ENCODE measurements at regions not wholly inside any gene's neighbourhood (a gene's known extent, or its start where the extent isn't known, plus 50 kb on each side); places are given as distances from the start of the nearest gene placed in this dataset.

- Histone ChIP-seq H3K27ac (no peak overlapping the region), H3K36me3 (no peaks in the 10 kb centered on the region), H3K4me1 (no peaks in the 10 kb centered on the region), H3K4me3 (no peak overlapping the region), H3K27me3 (no peaks in the 10 kb centered on the region), H3K9me3 (no peaks in the 10 kb centered on the region)
- TF ChIP-seq CTCF (IDR thresholded peaks at IDR 0.05), result no peak
- intact Hi-C loops (cut with DNase I), result no loop called here
- no peak for DNase-seq (ENCODE audit: low spot score in 2 of 2)
Measured at GRCh38 chr2:187274146-187274545, 173.9 kb downstream of the CALCRL start.

GRCh38 chr2:187272255-187272654 lies 175.8 kb downstream of the CALCRL start:
- no peaks in the 10 kb centered on the region for H3K9me3 ChIP-seq
- no peaks in the 10 kb centered on the region for H3K36me3 ChIP-seq
- no peak overlapping the region for H3K27ac ChIP-seq
- H3K4me3 ChIP-seq, result no peak overlapping the region
- no peaks in the 10 kb centered on the region for H3K27me3 ChIP-seq
- DNase-seq (ENCODE audit: low spot score in 2 of 2), result no peak
- intact Hi-C loops (cut with DNase I), result no loop called here
- H3K4me1 ChIP-seq, result no peaks in the 10 kb centered on the region
- no peak for TF ChIP-seq CTCF (IDR thresholded peaks at IDR 0.05)

GRCh38 chr2:187271825-187272224 lies 176.2 kb downstream of the CALCRL start:
- no peak for DNase-seq (ENCODE audit: low spot score in 2 of 2)
- Histone ChIP-seq H3K9me3 (no peaks in the 10 kb centered on the region), H3K4me1 (no peaks in the 10 kb centered on the region), H3K4me3 (no peak overlapping the region), H3K27me3 (no peaks in the 10 kb centered on the region), H3K36me3 (no peaks in the 10 kb centered on the region), H3K27ac (no peak overlapping the region)
- intact Hi-C loops (cut with DNase I), result no loop called here
- no peak for TF ChIP-seq CTCF (IDR thresholded peaks at IDR 0.05)

GRCh38 chr2:187266645-187267044 lies 181.4 kb downstream of the CALCRL start:
- no peaks in the 10 kb centered on the region for H3K4me1 ChIP-seq
- DNase-seq (ENCODE audit: low spot score in 2 of 2), result no peak
- intact Hi-C loops (cut with DNase I), result no loop called here
- no peak for TF ChIP-seq CTCF (IDR thresholded peaks at IDR 0.05)
- H3K36me3 ChIP-seq, result no peaks in the 10 kb centered on the region
- no peak overlapping the region for H3K4me3 ChIP-seq
- H3K27ac ChIP-seq, result no peak overlapping the region
- no peaks in the 10 kb centered on the region for H3K9me3 ChIP-seq
- H3K27me3 ChIP-seq, result no peaks in the 10 kb centered on the region

GRCh38 chr2:187266147-187266546 lies 181.9 kb downstream of the CALCRL start:
- DNase-seq (ENCODE audit: low spot score in 2 of 2), result no peak
- H3K4me3 ChIP-seq, result no peak overlapping the region
- H3K9me3 ChIP-seq, result no peaks in the 10 kb centered on the region
- TF ChIP-seq CTCF (IDR thresholded peaks at IDR 0.05), result no peak
- no peaks in the 10 kb centered on the region for H3K27me3 ChIP-seq
- intact Hi-C loops (cut with DNase I), result no loop called here
- H3K36me3 ChIP-seq, result no peaks in the 10 kb centered on the region
- H3K4me1 ChIP-seq, result no peaks in the 10 kb centered on the region
- H3K27ac ChIP-seq, result no peak overlapping the region

GRCh38 chr2:187264612-187265011 lies 183.4 kb downstream of the CALCRL start:
- intact Hi-C loops (cut with DNase I), result no loop called here
- no peak for DNase-seq (ENCODE audit: low spot score in 2 of 2)
- H3K27me3 ChIP-seq, result no peaks in the 10 kb centered on the region
- H3K9me3 ChIP-seq, result no peaks in the 10 kb centered on the region
- H3K4me3 ChIP-seq, result no peak overlapping the region
- H3K36me3 ChIP-seq, result no peaks in the 10 kb centered on the region
- no peaks in the 10 kb centered on the region for H3K4me1 ChIP-seq
- TF ChIP-seq CTCF (IDR thresholded peaks at IDR 0.05), result no peak
- H3K27ac ChIP-seq, result no peak overlapping the region
